Transverse colon (tissue), 4 donors: ENCODE measurements at regions not wholly inside any gene's neighbourhood (a gene's known extent, or its start where the extent isn't known, plus 50 kb on each side); places are given as distances from the start of the nearest gene placed in this dataset.
"Not testable (repeated sequence)": the region's sequence is repeated elsewhere in the genome, so short reads cannot be mapped to it uniquely, and the experiment has no call there.

Experiments
- DNase-seq: peaks from one replicate; pipeline ENCODE4 v3.0.0-alpha.2; 2019
- H3K27ac ChIP-seq, 4 donors: fragments of 200-600 bp; sonication (generic); 2 replicates each; pipeline ENCODE4 v1.5.1; 2016 to 2018; ENCODE audit warnings: inconsistent platforms in 4 of 4
- H3K27me3 ChIP-seq: fragments of 200-600 bp; sonication (generic); 2 replicates; pipeline ENCODE4 v1.5.1; 2017; ENCODE audit warnings: inconsistent platforms
- H3K36me3 ChIP-seq, 4 donors: fragments of 200-600 bp; sonication (generic); 2 replicates each; pipeline ENCODE4 v1.5.1; 2017 to 2019; ENCODE audit warnings: inconsistent platforms in 4 of 4
- H3K4me1 ChIP-seq, 4 donors: fragments of 200-600 bp; sonication (generic); 2 replicates each; pipeline ENCODE4 v1.5.1; 2017 to 2020; ENCODE audit warnings: inconsistent platforms in 4 of 4
- H3K4me3 ChIP-seq, 4 donors: fragments of 200-600 bp; sonication (generic); 1 replicate in 1 of 4; 2 replicates in 3 of 4; pipeline versions ENCODE4 v1.5.1 to v1.6.1; 2017 to 2019; ENCODE audit warnings: inconsistent platforms in 4 of 4
- H3K9me3 ChIP-seq, 2 donors: fragments of 200-600 bp; sonication (generic); 2 replicates each; pipeline ENCODE4 v1.5.1; 2017 to 2019; ENCODE audit warnings: inconsistent platforms in 2 of 2
- EP300 ChIP-seq: sonication (generic); formaldehyde crosslinking; IDR thresholded peaks from one replicate; pipeline ENCODE4 v1.6.1; 2017; ENCODE audit warnings: antibody characterized with exemption, low read depth
- POLR2A ChIP-seq: fragments of 450-650 bp; IDR thresholded peaks from one replicate; pipeline ENCODE4 v1.6.1; 2016; ENCODE audit warnings: antibody characterized with exemption, mild to moderate bottlenecking, moderate library complexity
- POLR2AphosphoS5 ChIP-seq, 3 donors: sonication (generic); formaldehyde crosslinking; IDR thresholded peaks; one replicate each; pipeline ENCODE4 v1.6.1; 2016; ENCODE audit warnings: antibody characterized with exemption in 3 of 3
- WGBS, 2 donors: methylation state at CpG; one replicate each; pipeline ENCODE4 v1.1.5; 2018; ENCODE audit warnings: low coverage in 1 of 2; 5-methylcytosine and 5-hydroxymethylcytosine counted together
- in situ Hi-C, 4 donors: fragments of 200-750 bp; cut with MboI; loops; one replicate each; pipeline versions ENCODE4 v1.15.0 to v1.15.1; 2017; ENCODE audit warnings: low sequenced_read_pairs in 3 of 4, low pct_ligation_motif_present in 1 of 4, low pct_unique_long_range_greater_than_20kb in 1 of 4
- intact Hi-C: fragments of 100-400 bp; cut with DNase I; formaldehyde crosslinking; loops from one replicate; pipeline ENCODE4 v1.15.1; 2023; ENCODE audit warnings: low total_unique reads
- TF ChIP-seq, protein P1 (sequence below), 5 experiments: fragments of 200-600 bp in 3 of 5; fragments of 450-650 bp in 2 of 5; sonication (generic) in 3 of 5; IDR thresholded peaks; 1 replicate in 2 of 5; 2 replicates in 3 of 5; pipeline ENCODE4 v1.5.1; 2016 to 2017; ENCODE audit warnings: antibody characterized with exemption in 5 of 5, inconsistent platforms in 3 of 5, mild to moderate bottlenecking in 2 of 5, moderate library complexity in 1 of 5

DNA sequence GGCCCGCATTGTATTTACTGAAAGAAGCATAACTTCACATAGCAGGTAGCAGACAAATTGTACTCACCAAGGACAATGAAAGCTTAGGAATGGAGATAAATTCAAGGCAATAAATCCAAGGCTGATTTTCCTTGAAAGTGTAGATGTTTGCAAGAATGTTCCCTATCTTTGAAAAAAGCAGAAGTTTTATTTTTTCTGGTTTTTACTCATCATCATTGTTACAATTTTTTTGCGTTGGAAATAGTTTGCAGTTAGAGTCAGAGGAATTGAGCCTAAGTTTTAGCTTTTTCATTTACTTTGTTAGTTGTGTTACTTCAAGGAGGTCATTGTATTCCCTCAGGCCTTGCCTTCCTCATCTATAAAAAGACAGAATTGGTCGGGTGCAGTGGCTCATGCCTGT lies 213.9 kb upstream of the TBL1XR1 start:
- intact Hi-C loops (no loop called here), in situ Hi-C loops (no loop called here)
- Histone ChIP-seq H3K27me3 (no peaks in the 10 kb centered on the region), H3K36me3 (no peaks in the 10 kb centered on the region), H3K9me3 (no peaks in the 10 kb centered on the region), H3K4me3 (no peak overlapping the region), H3K27ac (no peak overlapping the region), H3K4me1 (peaks cover 0 to 9% (median 0%) of the 10 kb centered on the region in 4 donors)
- no peak for DNase-seq
- no peak for TF ChIP-seq EP300
- no peak for TF ChIP-seq POLR2AphosphoS5 (IDR thresholded peaks at IDR 0.05)
- TF ChIP-seq, protein P1, sequence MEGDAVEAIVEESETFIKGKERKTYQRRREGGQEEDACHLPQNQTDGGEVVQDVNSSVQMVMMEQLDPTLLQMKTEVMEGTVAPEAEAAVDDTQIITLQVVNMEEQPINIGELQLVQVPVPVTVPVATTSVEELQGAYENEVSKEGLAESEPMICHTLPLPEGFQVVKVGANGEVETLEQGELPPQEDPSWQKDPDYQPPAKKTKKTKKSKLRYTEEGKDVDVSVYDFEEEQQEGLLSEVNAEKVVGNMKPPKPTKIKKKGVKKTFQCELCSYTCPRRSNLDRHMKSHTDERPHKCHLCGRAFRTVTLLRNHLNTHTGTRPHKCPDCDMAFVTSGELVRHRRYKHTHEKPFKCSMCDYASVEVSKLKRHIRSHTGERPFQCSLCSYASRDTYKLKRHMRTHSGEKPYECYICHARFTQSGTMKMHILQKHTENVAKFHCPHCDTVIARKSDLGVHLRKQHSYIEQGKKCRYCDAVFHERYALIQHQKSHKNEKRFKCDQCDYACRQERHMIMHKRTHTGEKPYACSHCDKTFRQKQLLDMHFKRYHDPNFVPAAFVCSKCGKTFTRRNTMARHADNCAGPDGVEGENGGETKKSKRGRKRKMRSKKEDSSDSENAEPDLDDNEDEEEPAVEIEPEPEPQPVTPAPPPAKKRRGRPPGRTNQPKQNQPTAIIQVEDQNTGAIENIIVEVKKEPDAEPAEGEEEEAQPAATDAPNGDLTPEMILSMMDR (IDR thresholded peaks at IDR 0.05): no peak
- no peak for TF ChIP-seq POLR2A
- WGBS, 2 donors: 54 to 62% methylated on average over 3 of the region's 3 CpGs

DNA sequence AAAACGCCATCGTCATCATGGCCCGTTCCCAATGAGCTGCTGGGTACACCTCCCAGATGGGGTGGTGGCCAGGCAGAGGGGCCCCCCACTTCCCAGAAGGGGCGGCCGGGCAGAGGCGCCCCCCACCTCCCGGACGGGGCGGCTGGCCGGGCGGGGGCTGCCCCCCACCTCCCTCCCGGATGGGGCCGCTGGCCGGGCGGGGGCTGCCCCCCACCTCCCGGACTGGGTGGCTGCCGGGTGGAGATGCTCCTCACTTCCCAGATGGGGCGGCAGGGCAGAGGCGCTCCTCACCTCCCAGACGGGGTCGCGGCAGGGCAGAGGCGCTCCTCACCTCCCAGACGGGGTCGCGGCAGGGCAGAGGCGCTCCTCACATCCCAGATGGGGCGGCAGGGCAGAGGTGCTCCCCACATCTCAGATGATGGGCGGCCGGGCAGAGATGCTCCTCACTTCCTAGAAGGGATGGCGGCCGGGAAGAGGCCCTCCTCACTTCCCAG lies 215.4 kb upstream of the TBL1XR1 start:
- in situ Hi-C loops, DNase-seq, intact Hi-C loops, H3K36me3 ChIP-seq, H3K27me3 ChIP-seq, H3K4me3 ChIP-seq, H3K9me3 ChIP-seq, H3K4me1 ChIP-seq, H3K27ac ChIP-seq: not testable (repeated sequence)
- 95% methylated on average over 21 of the region's 32 CpGs; no CpG with 5 or more reads in 1 of the 2 donors for WGBS, 2 donors

DNA sequence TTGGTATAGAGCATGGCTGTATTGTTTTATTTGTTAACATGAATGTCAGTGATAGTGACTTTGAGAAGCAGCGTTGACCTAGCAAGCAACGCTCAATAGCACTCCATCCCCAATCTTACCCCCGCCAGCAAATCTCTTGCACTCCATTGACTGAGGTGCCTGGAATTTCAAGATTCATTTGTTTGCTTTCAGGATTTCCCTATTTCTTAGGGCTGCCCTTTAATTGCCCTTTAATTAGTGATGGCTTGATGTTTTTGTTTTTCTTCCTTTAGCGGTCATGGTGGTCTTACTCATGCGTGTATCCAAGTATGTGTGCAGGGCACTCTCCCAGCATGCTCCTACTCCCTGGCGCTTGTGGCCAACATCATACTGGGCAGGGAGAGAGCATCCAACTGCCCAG lies 216.8 kb upstream of the TBL1XR1 start:
- WGBS, 2 donors: 96% methylated on average over 5 to 6 of the region's 6 CpGs
- no peak overlapping the region for H3K27ac ChIP-seq
- H3K27me3 ChIP-seq: no peaks in the 10 kb centered on the region
- no peaks in the 10 kb centered on the region for H3K36me3 ChIP-seq
- no peaks in the 10 kb centered on the region for H3K9me3 ChIP-seq
- no peak for DNase-seq
- intact Hi-C loops: no loop called here
- in situ Hi-C loops: no loop called here
- no peak overlapping the region for H3K4me3 ChIP-seq
- H3K4me1 ChIP-seq: peaks cover 0 to 9% (median 0%) of the 10 kb centered on the region in 4 donors
- TF ChIP-seq, protein P1 (IDR thresholded peaks at IDR 0.05): no peak
- TF ChIP-seq POLR2AphosphoS5 (IDR thresholded peaks at IDR 0.05) (no peak), POLR2A (no peak), EP300 (no peak)

DNA sequence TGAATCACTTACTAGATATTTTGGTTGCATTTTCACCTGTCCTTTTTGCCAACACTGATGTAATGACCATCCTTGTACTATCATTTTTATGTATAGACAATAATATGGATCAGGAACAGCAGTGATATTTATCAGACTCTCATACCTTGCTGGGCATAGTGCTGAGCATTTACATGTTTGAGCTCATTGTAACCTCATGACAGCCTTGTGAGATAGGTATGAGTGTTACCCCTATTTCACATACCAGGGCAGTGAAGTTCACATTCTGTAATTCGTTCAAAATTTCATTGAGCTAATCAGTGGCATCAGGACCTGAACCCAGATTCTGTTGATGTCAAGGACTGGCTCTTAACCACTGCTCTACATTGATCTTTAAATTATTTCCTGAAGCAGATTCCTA lies 221.5 kb upstream of the TBL1XR1 start:
- intact Hi-C loops (no loop called here), in situ Hi-C loops (no loop called here)
- 79 to 86% methylated on average over 1 of the region's 1 CpG for WGBS, 2 donors
- H3K9me3 ChIP-seq: no peaks in the 10 kb centered on the region
- H3K4me1 ChIP-seq: peaks cover 0 to 10% (median 2%) of the 10 kb centered on the region in 4 donors
- no peak overlapping the region for H3K4me3 ChIP-seq
- no peaks in the 10 kb centered on the region for H3K36me3 ChIP-seq
- DNase-seq: no peak
- no peak overlapping the region for H3K27ac ChIP-seq
- TF ChIP-seq POLR2AphosphoS5 (IDR thresholded peaks at IDR 0.05) (no peak), EP300 (no peak)
- H3K27me3 ChIP-seq: no peaks in the 10 kb centered on the region

DNA sequence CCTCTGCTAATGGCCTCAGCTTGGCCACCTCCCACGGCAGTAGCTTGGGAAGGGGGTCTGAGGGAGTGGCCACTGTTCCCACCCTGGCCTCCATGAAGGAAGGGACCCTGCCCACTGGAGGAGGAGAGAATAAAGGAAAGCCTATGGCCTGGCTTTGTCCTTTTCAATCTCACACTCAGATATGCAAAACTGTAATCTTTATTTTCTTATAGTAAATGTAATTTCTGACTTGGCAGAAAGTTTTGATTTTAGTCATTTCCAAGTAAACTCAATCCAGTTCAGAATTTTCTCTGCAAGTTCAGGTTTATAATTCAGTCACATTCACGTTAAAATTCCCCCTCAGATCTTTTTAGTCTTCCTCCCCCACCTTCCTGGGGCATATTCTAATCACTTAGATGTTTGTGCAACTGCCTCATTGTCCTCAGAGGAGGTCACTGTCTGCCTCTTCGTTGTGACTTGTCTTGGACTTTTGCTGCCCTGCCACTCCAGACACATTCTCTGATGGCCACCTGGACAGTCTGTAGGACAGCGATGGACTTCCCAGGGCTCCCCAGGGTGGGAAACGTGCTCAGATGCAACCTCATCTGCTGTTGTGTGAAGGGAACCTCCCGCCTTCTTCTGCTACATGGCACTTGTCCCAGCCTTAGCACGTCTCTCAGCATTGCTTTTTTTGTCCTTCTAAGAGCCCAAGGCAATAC lies 222.8 kb upstream of the TBL1XR1 start:
- DNase-seq: no peak
- Histone ChIP-seq H3K4me3 (no peak overlapping the region), H3K36me3 (no peaks in the 10 kb centered on the region), H3K27me3 (no peaks in the 10 kb centered on the region), H3K9me3 (no peaks in the 10 kb centered on the region), H3K27ac (peak overlapping the region in 1 of 4 donors; percentile 3), H3K4me1 (peaks cover 0 to 10% (median 2%) of the 10 kb centered on the region in 4 donors)
- no peak for TF ChIP-seq EP300
- no peak for TF ChIP-seq POLR2A
- TF ChIP-seq, protein P1 (IDR thresholded peaks at IDR 0.05): no peak
- TF ChIP-seq POLR2AphosphoS5 (IDR thresholded peaks at IDR 0.05): no peak
- intact Hi-C loops: no loop called here
- WGBS, 2 donors: 57 to 100% methylated on average over 1 to 7 of the region's 7 CpGs
- in situ Hi-C loops: no loop called here
